ENCODE measurements at regions not wholly inside any gene's neighbourhood (a gene's known extent, or its start where the extent isn't known, plus 50 kb on each side); places are given as distances from the start of the nearest gene placed in this dataset.

DNA sequence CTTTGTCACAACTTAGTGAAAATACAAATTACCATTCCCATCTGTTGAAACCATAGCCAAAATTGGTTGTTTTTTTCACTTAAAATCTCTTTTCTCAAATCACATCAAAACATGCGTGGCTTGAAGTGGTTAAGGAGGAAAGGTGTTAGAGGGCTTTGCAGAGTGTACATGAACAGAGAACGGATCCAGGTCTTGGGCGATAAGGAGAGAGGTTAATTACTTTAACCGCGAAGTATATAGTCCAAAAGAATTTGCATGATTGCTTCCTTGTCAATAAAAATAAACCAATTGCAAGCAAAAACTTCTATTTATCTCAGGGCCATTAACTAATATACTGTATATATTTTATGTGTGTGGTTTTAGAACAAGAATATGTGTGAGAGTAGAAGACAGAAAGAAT, 813.9 kb upstream of the SORCS1 start:
- Histone ChIP-seq H3K9me3 (ENCODE audit: severe bottlenecking) (no peaks in the 10 kb centered on the region), H3K4me3 (ENCODE audit: severe bottlenecking) (no peak overlapping the region), H3K27me3 (ENCODE audit: insufficient read depth, poor library complexity, severe bottlenecking) (no peaks in the 10 kb centered on the region), H3K4me1 (ENCODE audit: insufficient read depth, poor library complexity, severe bottlenecking) (no peaks in the 10 kb centered on the region), H3K27ac (ENCODE audit: poor library complexity, severe bottlenecking) (no peak overlapping the region), H3K36me3 (ENCODE audit: low read depth) (no peaks in the 10 kb centered on the region)
- ATAC-seq (ENCODE audit: low read depth): no peak
- no peak for DNase-seq (ENCODE audit: low spot score)
- TF ChIP-seq CTCF (IDR thresholded peaks at IDR 0.05; ENCODE audit: poor library complexity, severe bottlenecking): no peak

GRCh38 chr10:107971973-107972372, 807.5 kb upstream of the SORCS1 start:
- DNase-seq (ENCODE audit: low spot score) (peak; percentile 63), ATAC-seq (ENCODE audit: low read depth) (peak; percentile 97)
- H3K9me3 ChIP-seq (ENCODE audit: severe bottlenecking): peaks cover 3% of the 10 kb centered on the region
- no peak for TF ChIP-seq CTCF (IDR thresholded peaks at IDR 0.05; ENCODE audit: poor library complexity, severe bottlenecking)
- peak overlapping the region; percentile 96 for H3K27ac ChIP-seq (ENCODE audit: poor library complexity, severe bottlenecking)
- no peaks in the 10 kb centered on the region for H3K27me3 ChIP-seq (ENCODE audit: insufficient read depth, poor library complexity, severe bottlenecking)
- no peak overlapping the region for H3K4me3 ChIP-seq (ENCODE audit: severe bottlenecking)
- peaks cover 34% of the 10 kb centered on the region for H3K4me1 ChIP-seq (ENCODE audit: insufficient read depth, poor library complexity, severe bottlenecking)
- no peaks in the 10 kb centered on the region for H3K36me3 ChIP-seq (ENCODE audit: low read depth)

DNA sequence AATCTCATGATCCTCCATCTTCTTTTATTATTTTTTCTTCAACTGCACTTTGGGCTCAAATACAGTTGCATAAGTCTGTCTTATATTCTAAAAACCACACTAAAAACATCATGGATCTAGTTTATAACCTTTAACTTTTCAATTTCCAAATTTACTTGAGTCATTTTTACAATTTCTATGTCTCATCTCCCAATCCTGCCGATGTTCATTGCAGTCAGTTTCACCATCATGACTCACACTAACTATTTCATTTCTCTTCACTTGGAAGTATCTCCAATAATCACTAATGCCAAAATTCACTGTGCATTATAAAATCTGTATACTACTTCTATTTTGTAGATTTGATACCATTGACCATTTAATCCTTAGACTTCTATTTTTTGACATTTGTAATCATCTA, 806.9 kb upstream of the SORCS1 start:
- peak; percentile 58 for ATAC-seq (ENCODE audit: low read depth)
- DNase-seq (ENCODE audit: low spot score): no peak
- H3K27ac ChIP-seq (ENCODE audit: poor library complexity, severe bottlenecking): peak overlapping the region; percentile 96
- H3K36me3 ChIP-seq (ENCODE audit: low read depth): no peaks in the 10 kb centered on the region
- peaks cover 3% of the 10 kb centered on the region for H3K9me3 ChIP-seq (ENCODE audit: severe bottlenecking)
- peaks cover 34% of the 10 kb centered on the region for H3K4me1 ChIP-seq (ENCODE audit: insufficient read depth, poor library complexity, severe bottlenecking)
- no peaks in the 10 kb centered on the region for H3K27me3 ChIP-seq (ENCODE audit: insufficient read depth, poor library complexity, severe bottlenecking)
- no peak for TF ChIP-seq CTCF (IDR thresholded peaks at IDR 0.05; ENCODE audit: poor library complexity, severe bottlenecking)
- no peak overlapping the region for H3K4me3 ChIP-seq (ENCODE audit: severe bottlenecking)

- no peak for ATAC-seq (ENCODE audit: low read depth)
- no peak for TF ChIP-seq CTCF (IDR thresholded peaks at IDR 0.05; ENCODE audit: poor library complexity, severe bottlenecking)
- peaks cover 3% of the 10 kb centered on the region for H3K9me3 ChIP-seq (ENCODE audit: severe bottlenecking)
- H3K27ac ChIP-seq (ENCODE audit: poor library complexity, severe bottlenecking): peak overlapping the region; percentile 96
- H3K36me3 ChIP-seq (ENCODE audit: low read depth): no peaks in the 10 kb centered on the region
- H3K4me3 ChIP-seq (ENCODE audit: severe bottlenecking): no peak overlapping the region
- no peak for DNase-seq (ENCODE audit: low spot score)
- H3K27me3 ChIP-seq (ENCODE audit: insufficient read depth, poor library complexity, severe bottlenecking): no peaks in the 10 kb centered on the region
- peaks cover 34% of the 10 kb centered on the region for H3K4me1 ChIP-seq (ENCODE audit: insufficient read depth, poor library complexity, severe bottlenecking)
Measured at GRCh38 chr10:107970512-107970911, 806.0 kb upstream of the SORCS1 start.

DNA sequence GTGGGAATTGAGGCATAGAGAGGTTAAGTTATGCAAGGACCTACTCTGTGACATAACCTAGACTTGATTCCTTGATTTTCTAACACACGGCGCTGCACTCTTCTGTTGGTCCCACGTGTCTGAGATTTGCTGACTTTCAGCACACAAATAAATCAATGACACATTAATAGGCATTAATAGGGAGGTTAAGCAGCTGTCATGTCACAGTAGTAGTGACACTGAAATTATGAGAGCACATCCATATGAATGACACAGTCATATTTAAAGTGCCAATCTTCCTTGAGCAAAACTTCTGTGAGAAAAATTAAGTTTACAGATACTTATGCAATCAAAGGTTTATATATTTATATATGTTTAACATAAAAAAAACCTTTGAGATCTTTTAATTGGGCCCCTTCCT, 805.4 kb upstream of the SORCS1 start:
- DNase-seq (ENCODE audit: low spot score) (no peak), ATAC-seq (ENCODE audit: low read depth) (no peak)
- TF ChIP-seq CTCF (IDR thresholded peaks at IDR 0.05; ENCODE audit: poor library complexity, severe bottlenecking): no peak
- Histone ChIP-seq H3K36me3 (ENCODE audit: low read depth) (no peaks in the 10 kb centered on the region), H3K27ac (ENCODE audit: poor library complexity, severe bottlenecking) (peak overlapping the region; percentile 96), H3K27me3 (ENCODE audit: insufficient read depth, poor library complexity, severe bottlenecking) (no peaks in the 10 kb centered on the region), H3K4me3 (ENCODE audit: severe bottlenecking) (no peak overlapping the region), H3K9me3 (ENCODE audit: severe bottlenecking) (peaks cover 3% of the 10 kb centered on the region), H3K4me1 (ENCODE audit: insufficient read depth, poor library complexity, severe bottlenecking) (peaks cover 34% of the 10 kb centered on the region)
